ENCODE measurements at regions not wholly inside any gene's neighbourhood (a gene's known extent, or its start where the extent isn't known, plus 50 kb on each side); places are given as distances from the start of the nearest gene placed in this dataset. TPM values are rescaled to one million over a fixed set of nuclear protein-coding genes. Genes with fewer than 3 reads are reported as not detected.
"Not testable (repeated sequence)": the region's sequence is repeated elsewhere in the genome, so short reads cannot be mapped to it uniquely, and the experiment has no call there.

DNA sequence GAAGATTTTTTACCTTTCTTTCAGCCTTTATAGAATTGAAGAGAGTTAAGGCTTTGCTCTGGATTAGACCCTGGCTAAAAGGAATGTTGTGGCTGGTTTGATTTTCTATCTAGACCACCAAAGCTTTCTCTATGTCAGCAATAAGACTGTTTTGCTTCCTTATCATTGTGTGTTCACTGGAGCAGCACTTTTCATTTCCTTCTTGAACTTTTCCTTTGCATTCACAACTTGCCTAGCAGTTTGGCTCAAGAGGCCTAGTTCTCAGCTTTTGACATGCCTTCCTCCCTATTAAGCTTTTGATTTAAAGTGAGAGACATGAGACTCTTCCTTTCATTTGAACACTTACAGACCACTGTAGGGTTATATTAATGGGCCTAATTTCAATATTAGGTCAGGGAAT lies 64.1 kb upstream of the USP15 start:
- TF ChIP-seq EZH2phosphoT487 (IDR thresholded peaks at IDR 0.05) (no peak), EZH2 (IDR thresholded peaks at IDR 0.05) (no peak)
- TF ChIP-seq, protein P1, sequence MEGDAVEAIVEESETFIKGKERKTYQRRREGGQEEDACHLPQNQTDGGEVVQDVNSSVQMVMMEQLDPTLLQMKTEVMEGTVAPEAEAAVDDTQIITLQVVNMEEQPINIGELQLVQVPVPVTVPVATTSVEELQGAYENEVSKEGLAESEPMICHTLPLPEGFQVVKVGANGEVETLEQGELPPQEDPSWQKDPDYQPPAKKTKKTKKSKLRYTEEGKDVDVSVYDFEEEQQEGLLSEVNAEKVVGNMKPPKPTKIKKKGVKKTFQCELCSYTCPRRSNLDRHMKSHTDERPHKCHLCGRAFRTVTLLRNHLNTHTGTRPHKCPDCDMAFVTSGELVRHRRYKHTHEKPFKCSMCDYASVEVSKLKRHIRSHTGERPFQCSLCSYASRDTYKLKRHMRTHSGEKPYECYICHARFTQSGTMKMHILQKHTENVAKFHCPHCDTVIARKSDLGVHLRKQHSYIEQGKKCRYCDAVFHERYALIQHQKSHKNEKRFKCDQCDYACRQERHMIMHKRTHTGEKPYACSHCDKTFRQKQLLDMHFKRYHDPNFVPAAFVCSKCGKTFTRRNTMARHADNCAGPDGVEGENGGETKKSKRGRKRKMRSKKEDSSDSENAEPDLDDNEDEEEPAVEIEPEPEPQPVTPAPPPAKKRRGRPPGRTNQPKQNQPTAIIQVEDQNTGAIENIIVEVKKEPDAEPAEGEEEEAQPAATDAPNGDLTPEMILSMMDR (IDR thresholded peaks at IDR 0.05) = no peak
- H3K4me3 Mint-ChIP-seq = no peak overlapping the region
- no peaks in the 10 kb centered on the region for H3K36me3 ChIP-seq
- peaks cover 2% of the 10 kb centered on the region for H3K27me3 Mint-ChIP-seq (ENCODE audit: insufficient read depth, low read depth)
- DNase-seq (ENCODE audit: low spot score) = no peak
- H3K4me2 ChIP-seq = no peak overlapping the region
- H3F3A ChIP-seq (ENCODE audit: low read depth) = peaks cover 9% of the 10 kb centered on the region
- H3K4me3 ChIP-seq = no peak overlapping the region
- H3K27ac Mint-ChIP-seq = no peak overlapping the region
- H3K9ac ChIP-seq = no peak overlapping the region
- H3K4me1 Mint-ChIP-seq = peaks cover 3% of the 10 kb centered on the region
- H3K36me3 Mint-ChIP-seq = no peaks in the 10 kb centered on the region
- peaks cover 9% of the 10 kb centered on the region for H3K9me3 ChIP-seq (ENCODE audit: low read depth)
- no peak overlapping the region for H2AFZ ChIP-seq (replicated peaks)
- peaks cover 14% of the 10 kb centered on the region for H3K27me3 ChIP-seq
- no peaks in the 10 kb centered on the region for H3K79me2 ChIP-seq (ENCODE audit: low read depth)
- H4K20me1 ChIP-seq (ENCODE audit: low read depth) = no peaks in the 10 kb centered on the region
- H3K4me1 ChIP-seq = peaks cover 3% of the 10 kb centered on the region
- peaks cover 14% of the 10 kb centered on the region for H3K9me3 Mint-ChIP-seq
- H3K27ac ChIP-seq = no peak overlapping the region

DNA sequence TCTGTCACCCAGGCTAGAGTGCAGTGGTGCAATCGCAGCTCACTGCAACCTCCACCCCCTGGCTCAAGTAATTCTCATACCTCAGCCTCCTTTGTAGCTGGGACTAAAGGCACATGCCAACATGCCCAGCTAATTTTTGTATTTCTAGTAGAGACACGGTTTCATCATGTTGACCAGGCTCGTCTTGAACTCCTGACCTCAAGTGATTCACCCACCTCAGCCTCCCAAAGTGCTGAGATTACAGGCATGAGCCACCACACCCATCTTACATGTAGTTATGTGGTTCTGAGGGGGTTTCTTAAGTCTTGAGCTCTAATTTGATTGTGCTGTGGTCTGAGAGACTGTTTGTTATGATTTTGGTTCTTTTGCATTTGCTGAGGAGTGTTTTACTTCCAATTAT lies 57.3 kb upstream of the USP15 start:
- not testable (repeated sequence) for H3K27ac Mint-ChIP-seq; H3K9ac ChIP-seq; H3F3A ChIP-seq (ENCODE audit: low read depth); H3K36me3 Mint-ChIP-seq; H3K4me3 Mint-ChIP-seq; H3K36me3 ChIP-seq; H3K27ac ChIP-seq; H3K79me2 ChIP-seq (ENCODE audit: low read depth); H3K4me2 ChIP-seq; H3K27me3 ChIP-seq; H3K4me1 ChIP-seq; H3K4me3 ChIP-seq; H2AFZ ChIP-seq (replicated peaks); H3K4me1 Mint-ChIP-seq; H3K27me3 Mint-ChIP-seq (ENCODE audit: insufficient read depth, low read depth); H4K20me1 ChIP-seq (ENCODE audit: low read depth); DNase-seq (ENCODE audit: low spot score); H3K9me3 ChIP-seq (ENCODE audit: low read depth)
- H3K9me3 Mint-ChIP-seq = peaks cover 20% of the 10 kb centered on the region

DNA sequence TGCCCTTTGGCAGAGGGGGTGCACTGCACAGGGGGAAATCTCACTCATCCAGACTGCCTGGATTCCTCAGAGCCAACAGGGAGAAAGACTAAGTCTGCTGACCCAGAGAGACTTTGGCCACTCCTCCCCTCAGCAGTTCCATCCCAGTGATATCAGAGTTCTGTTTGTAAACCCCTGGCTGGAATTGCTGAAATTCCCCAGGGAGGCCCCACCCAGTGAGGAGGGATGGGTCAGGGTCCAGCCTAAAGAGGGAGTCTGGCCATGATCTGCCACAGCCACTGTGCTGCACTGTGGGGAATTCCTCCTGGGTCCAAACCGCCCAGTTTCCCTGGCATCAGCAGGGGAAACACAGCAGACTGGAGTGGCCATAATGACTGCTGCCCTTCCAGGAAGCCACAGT lies 54.9 kb upstream of the USP15 start:
- no peak overlapping the region for H3K27ac ChIP-seq
- no peaks in the 10 kb centered on the region for H3F3A ChIP-seq (ENCODE audit: low read depth)
- no peaks in the 10 kb centered on the region for H3K79me2 ChIP-seq (ENCODE audit: low read depth)
- H3K27me3 ChIP-seq = no peaks in the 10 kb centered on the region
- H3K4me3 Mint-ChIP-seq = no peak overlapping the region
- H2AFZ ChIP-seq (replicated peaks) = no peak overlapping the region
- DNase-seq (ENCODE audit: low spot score) = no peak
- TF ChIP-seq EZH2 (IDR thresholded peaks at IDR 0.05) (no peak), EZH2phosphoT487 (IDR thresholded peaks at IDR 0.05) (no peak)
- TF ChIP-seq, protein P1 (IDR thresholded peaks at IDR 0.05) = no peak
- no peaks in the 10 kb centered on the region for H3K4me1 Mint-ChIP-seq
- no peak overlapping the region for H3K9ac ChIP-seq
- no peaks in the 10 kb centered on the region for H3K36me3 Mint-ChIP-seq
- H4K20me1 ChIP-seq (ENCODE audit: low read depth) = no peaks in the 10 kb centered on the region
- no peaks in the 10 kb centered on the region for H3K36me3 ChIP-seq
- H3K27me3 Mint-ChIP-seq (ENCODE audit: insufficient read depth, low read depth) = peaks cover 5% of the 10 kb centered on the region
- no peak overlapping the region for H3K4me2 ChIP-seq
- peaks cover 18% of the 10 kb centered on the region for H3K9me3 Mint-ChIP-seq
- no peaks in the 10 kb centered on the region for H3K4me1 ChIP-seq
- H3K9me3 ChIP-seq (ENCODE audit: low read depth) = no peaks in the 10 kb centered on the region
- H3K27ac Mint-ChIP-seq = no peak overlapping the region
- H3K4me3 ChIP-seq = no peak overlapping the region

DNA sequence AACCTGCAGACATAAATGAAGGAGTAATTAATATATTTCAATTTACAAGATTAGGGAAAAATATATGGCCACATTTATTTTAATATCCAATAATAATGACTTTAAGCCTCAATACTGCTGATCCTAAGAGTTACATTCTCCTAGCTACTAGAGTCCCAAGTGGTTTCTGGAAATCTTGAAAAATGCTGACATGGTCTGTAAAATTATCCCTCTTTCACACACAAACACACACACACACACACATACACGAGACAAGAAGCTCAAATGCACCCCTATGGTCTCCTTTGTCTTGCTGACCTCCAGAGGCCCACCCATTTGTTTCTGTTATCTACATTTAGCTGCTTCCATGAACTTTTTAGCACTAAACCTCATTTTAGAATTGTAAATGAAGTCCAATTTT lies 53.0 kb upstream of the USP15 start:
- Mint-ChIP-seq H3K36me3 (no peaks in the 10 kb centered on the region), H3K27ac (no peak overlapping the region), H3K4me3 (no peak overlapping the region), H3K9me3 (peaks cover 4% of the 10 kb centered on the region), H3K4me1 (no peaks in the 10 kb centered on the region), H3K27me3 (ENCODE audit: insufficient read depth, low read depth) (peaks cover 8% of the 10 kb centered on the region)
- H3K4me2 ChIP-seq = no peak overlapping the region
- no peaks in the 10 kb centered on the region for H3K79me2 ChIP-seq (ENCODE audit: low read depth)
- no peak overlapping the region for H3K27ac ChIP-seq
- no peak overlapping the region for H3K9ac ChIP-seq
- H3K36me3 ChIP-seq = no peaks in the 10 kb centered on the region
- H3K9me3 ChIP-seq (ENCODE audit: low read depth) = no peaks in the 10 kb centered on the region
- no peak overlapping the region for H3K4me3 ChIP-seq
- no peaks in the 10 kb centered on the region for H3K4me1 ChIP-seq
- no peak overlapping the region for H2AFZ ChIP-seq (replicated peaks)
- no peak for DNase-seq (ENCODE audit: low spot score)
- TF ChIP-seq, protein P1 (IDR thresholded peaks at IDR 0.05) = no peak
- TF ChIP-seq EZH2 (IDR thresholded peaks at IDR 0.05) (no peak), EZH2phosphoT487 (IDR thresholded peaks at IDR 0.05) (no peak)
- H3F3A ChIP-seq (ENCODE audit: low read depth) = no peaks in the 10 kb centered on the region
- H3K27me3 ChIP-seq = no peaks in the 10 kb centered on the region
- no peaks in the 10 kb centered on the region for H4K20me1 ChIP-seq (ENCODE audit: low read depth)

Small RNAs in the stretch of these regions (small RNA-seq; reads per million reads assigned to genes)
- gene RF00019 (not detected), gene RF00413 (not detected)
